ENCODE measurements at regions not wholly inside any gene's neighbourhood (a gene's known extent, or its start where the extent isn't known, plus 50 kb on each side); places are given as distances from the start of the nearest gene placed in this dataset.

GRCh38 chr13:22758245-22758644 lies 422.5 kb upstream of the SGCG start:
- Histone ChIP-seq H3K27me3 (no peaks in the 10 kb centered on the region), H3K27ac (no peak overlapping the region), H3K9me3 (peaks cover 0 to 6% of the 10 kb centered on the region in 2 donors), H3K36me3 (no peaks in the 10 kb centered on the region), H3K4me3 (no peak overlapping the region), H3K4me1 (no peaks in the 10 kb centered on the region)
- DNase-seq (ENCODE audit: low spot score): no peak
- no peak for TF ChIP-seq CTCF (IDR thresholded peaks at IDR 0.05)

GRCh38 chr13:22761709-22762108 lies 419.1 kb upstream of the SGCG start:
- Histone ChIP-seq H3K4me1 (no peaks in the 10 kb centered on the region), H3K9me3 (no peaks in the 10 kb centered on the region), H3K4me3 (no peak overlapping the region), H3K27me3 (no peaks in the 10 kb centered on the region), H3K27ac (no peak overlapping the region), H3K36me3 (no peaks in the 10 kb centered on the region)
- no peak for TF ChIP-seq CTCF (IDR thresholded peaks at IDR 0.05)
- DNase-seq (ENCODE audit: low spot score): no peak

GRCh38 chr13:22765547-22765946 lies 415.2 kb upstream of the SGCG start:
- no peaks in the 10 kb centered on the region for H3K4me1 ChIP-seq
- no peaks in the 10 kb centered on the region for H3K36me3 ChIP-seq
- no peak for TF ChIP-seq CTCF (IDR thresholded peaks at IDR 0.05)
- H3K4me3 ChIP-seq: no peak overlapping the region
- no peak for DNase-seq (ENCODE audit: low spot score)
- no peak overlapping the region for H3K27ac ChIP-seq
- no peaks in the 10 kb centered on the region for H3K27me3 ChIP-seq
- H3K9me3 ChIP-seq: no peaks in the 10 kb centered on the region

GRCh38 chr13:22770891-22771290 lies 409.9 kb upstream of the SGCG start:
- no peak overlapping the region for H3K4me3 ChIP-seq
- H3K9me3 ChIP-seq: no peaks in the 10 kb centered on the region
- no peak overlapping the region for H3K27ac ChIP-seq
- DNase-seq (ENCODE audit: low spot score): no peak
- no peaks in the 10 kb centered on the region for H3K27me3 ChIP-seq
- no peaks in the 10 kb centered on the region for H3K36me3 ChIP-seq
- TF ChIP-seq CTCF (IDR thresholded peaks at IDR 0.05): no peak
- no peaks in the 10 kb centered on the region for H3K4me1 ChIP-seq

GRCh38 chr13:22773465-22773864 lies 407.3 kb upstream of the SGCG start:
- Histone ChIP-seq H3K27ac (no peak overlapping the region), H3K27me3 (no peaks in the 10 kb centered on the region), H3K4me1 (no peaks in the 10 kb centered on the region), H3K4me3 (no peak overlapping the region), H3K9me3 (no peaks in the 10 kb centered on the region), H3K36me3 (no peaks in the 10 kb centered on the region)
- no peak for TF ChIP-seq CTCF (IDR thresholded peaks at IDR 0.05)
- no peak for DNase-seq (ENCODE audit: low spot score)

- Histone ChIP-seq H3K27ac (no peak overlapping the region), H3K36me3 (no peaks in the 10 kb centered on the region), H3K27me3 (no peaks in the 10 kb centered on the region)
Measured at GRCh38 chr13:22776394-22777186, 404.2 kb upstream of the SGCG start.

More at GRCh38 chr13:22776394-22777186, 404.2 kb upstream of the SGCG start:
- TF ChIP-seq CTCF (IDR thresholded peaks at IDR 0.05): no peak
- no peaks in the 10 kb centered on the region for H3K4me1 ChIP-seq
- DNase-seq (ENCODE audit: low spot score): no peak
- no peaks in the 10 kb centered on the region for H3K9me3 ChIP-seq
- no peak overlapping the region for H3K4me3 ChIP-seq

Measured in right atrium auricular region (tissue), 2 donors.